Fibroblast of skin of scalp (primary cell): ENCODE measurements at regions not wholly inside any gene's neighbourhood (a gene's known extent, or its start where the extent isn't known, plus 50 kb on each side); places are given as distances from the start of the nearest gene placed in this dataset.
"Not testable (repeated sequence)": the region's sequence is repeated elsewhere in the genome, so short reads cannot be mapped to it uniquely, and the experiment has no call there.

Experiments used
- DNase-seq: peaks from one replicate; pipeline ENCODE4 v3.0.0-alpha.2; 2013

DNA sequence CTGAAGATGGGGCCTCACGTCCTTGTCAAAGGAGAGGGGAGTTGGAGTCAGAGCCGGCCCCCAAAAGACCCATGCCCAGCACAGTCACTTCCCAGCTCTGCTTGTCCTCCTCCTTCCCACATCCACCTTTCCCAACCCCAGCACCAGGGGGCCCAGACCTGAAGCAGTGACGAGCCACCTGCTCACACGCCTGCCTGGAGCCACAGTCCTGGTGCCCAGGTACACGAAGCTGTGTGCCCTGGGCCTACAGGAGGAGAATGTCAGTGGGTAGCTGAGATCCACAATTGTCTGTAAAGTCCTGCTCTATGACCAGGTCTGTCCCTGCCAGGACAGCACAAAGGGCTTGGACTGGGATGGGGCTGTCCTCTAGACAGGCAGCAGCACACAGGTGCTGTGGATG is 126.8 kb upstream of the PZP start:
- DNase-seq, result no peak

DNA sequence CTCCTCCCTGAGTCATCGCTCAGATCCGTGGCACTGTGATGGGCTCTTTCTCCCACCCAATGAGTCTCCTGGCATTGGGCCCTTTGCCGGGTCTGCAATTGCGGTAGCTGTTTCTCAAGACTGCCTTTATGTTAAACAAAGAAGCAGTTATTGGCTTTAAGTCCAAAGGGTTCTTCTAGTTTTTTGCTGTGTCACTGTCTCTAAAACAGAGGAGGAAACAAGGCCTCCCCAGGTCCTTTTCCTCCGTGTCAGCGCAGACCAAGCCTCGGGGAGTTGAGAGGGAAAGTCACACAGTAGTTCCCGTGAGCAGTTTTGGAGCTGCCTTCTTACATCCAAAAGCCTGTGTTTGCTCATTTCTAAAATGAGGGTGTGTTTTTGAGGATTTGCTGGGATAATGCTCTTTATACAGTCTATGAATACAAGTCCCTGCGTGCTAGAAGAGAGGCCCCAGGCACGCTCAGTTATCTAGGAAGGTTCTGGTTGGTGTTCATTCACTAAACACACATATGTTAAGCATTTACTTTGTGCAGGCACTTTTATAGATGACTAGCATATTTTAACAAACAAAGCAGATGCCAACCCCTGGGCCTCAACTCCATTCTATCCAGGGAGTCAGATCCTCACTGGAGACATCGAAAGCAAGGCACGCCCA is 126.0 kb upstream of the PZP start:
- peak; percentile 45 for DNase-seq

DNA sequence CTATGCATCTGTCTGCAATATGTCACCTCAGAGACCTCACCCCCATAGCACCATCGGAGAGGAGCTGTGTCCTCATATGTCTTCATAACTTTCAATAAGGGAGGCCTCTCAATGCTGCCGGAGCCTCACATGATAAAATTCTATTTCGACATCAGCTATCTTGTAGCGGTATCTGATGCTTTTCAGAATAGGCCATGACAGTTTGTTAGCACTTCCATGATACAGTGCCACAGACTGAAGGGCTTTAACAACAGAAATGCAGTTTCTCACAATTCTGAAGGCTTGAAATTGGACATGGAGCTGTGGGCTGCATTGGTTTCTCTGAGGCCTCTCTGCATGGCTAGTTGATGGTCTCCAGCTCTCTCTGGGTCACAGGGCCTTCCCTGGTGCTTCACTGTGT is 125.0 kb upstream of the PZP start:
- DNase-seq, result no peak

DNA sequence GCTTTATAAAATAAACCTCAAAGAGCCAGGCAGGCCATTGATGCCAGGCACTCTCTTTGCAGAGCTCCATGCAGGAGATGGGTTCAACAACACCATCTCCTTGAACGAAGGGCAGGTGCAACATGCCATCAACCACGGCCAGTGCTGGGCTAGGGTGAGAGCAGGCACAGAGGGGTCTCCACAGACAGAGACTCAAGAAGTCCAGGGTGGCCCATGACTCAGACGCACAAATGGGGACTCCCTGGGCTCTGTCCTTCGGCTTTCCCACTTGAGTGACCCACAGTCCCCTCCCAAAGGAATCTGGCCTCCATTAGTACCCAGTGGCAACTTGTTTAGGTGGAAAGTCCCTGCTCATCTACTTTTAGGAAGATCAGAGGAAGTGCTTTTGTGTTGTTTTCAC is 124.4 kb upstream of the PZP start:
- no peak for DNase-seq

DNA sequence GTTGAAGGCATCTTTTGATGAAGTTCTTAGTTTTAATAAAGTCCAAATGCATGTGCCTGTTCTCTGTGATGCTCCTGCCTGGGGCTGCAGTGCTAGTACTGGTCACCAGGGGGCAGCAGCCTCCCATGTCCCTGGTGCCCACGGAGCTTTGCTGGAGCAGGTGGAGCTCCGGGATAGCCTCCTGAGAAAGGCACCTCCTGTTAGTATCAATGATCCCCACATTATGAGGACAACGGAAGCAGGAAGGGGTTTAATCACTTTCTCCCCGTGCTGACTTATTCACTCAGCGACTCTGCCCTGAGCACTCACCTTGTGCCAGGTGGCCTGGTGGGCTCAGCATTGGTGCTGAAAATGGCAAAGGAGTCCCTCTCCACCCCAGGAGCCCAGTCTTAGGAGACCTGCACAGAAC is 123.0 kb upstream of the PZP start:
- DNase-seq, result peak; percentile 49

DNA sequence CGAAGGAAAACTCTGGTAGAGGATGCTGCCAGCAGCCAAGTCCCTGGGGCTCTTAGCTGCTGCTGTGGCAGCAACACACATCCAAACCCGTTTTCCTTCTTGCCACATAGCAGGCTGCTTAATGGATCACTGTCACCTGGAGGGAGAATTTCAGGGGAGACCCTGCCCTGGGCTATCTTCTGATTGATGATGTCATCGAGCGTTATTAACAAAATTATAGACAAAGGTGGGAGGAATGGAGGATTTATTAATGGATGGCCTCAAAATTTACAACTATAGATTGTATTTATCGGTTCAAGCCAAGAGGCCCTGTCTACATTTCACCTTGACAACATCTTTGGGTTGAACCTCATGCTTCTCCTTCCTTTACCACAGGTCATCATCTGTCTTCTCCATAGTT is 120.8 kb upstream of the PZP start:
- DNase-seq, result no peak

DNA sequence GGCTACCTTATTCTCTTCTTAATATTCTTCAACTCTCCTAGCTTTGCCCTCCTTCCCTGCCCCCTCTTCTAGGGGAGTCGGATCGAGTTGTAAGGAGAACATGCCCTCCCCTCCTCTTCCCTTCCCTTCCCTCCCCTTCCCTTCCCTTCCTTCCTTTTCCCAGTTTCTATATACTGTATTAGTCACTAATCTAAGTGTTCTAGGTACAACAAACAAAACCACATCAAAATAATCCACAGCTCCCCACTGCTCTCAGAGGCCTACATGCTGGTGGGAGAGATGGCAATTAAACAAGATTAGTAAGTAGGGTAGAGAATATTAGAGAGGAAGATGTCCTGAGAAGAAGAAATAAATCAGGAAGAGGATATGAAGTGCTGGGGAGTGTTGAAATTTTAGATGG is 119.9 kb upstream of the PZP start:
- no peak for DNase-seq

DNA sequence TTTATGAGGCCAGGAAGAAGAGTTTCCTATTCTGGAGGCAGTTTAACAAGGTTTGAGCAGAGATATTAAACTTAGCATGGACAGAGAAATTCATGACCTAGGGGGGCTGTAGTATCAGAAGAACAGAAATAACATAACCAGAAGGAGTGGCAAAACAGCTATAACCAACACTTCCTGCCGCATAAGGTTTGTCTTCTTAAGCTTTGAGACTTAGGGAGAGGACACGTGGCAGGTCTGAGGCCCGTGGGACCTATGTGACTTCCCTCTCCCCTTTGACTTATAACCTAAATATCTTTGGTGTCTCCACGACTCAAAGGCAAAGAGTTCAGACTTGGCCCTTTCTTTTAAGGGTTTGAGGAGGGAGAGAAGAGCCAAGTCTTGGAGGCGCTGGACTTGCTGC is 119.1 kb upstream of the PZP start:
- no peak for DNase-seq

DNA sequence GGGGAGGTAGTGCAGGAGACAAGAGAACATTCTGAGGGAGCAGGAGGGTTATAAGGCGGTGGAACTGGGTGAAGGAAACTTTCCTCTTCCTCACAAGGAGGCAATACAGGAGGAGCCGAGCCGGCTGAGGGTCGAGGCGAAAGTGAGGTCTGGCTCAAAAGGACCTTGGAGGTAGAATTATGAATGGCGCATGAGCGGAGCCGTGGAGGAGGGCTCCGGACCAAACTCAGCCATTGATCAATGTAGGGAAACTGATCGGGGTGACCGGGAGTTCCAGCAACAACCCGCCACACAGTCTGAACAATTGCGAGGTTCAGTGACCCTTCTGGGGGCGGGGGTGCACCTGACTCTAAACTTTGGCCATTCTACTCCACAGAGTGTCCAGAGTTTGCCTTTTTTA is 118.7 kb upstream of the PZP start:
- DNase-seq, result not testable (repeated sequence)

DNA sequence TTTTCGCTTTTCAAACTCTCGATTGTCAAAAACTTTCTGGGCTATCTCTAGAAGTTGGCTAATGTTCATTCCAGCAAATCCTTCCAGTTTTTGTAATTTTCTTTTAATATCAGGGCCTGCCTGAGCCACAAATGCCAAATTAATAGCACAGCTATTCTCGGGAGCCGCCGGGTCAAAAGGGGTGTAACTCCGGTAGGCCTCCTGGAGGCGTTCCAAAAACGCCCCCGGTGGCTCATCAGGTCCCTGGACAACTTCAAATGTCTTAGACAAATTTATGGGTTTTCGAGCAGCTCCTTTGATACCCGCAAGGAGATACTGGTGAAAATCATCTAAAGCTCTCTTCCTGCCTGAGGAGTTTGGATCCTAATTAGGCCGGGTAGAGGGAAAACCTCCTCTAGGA is 117.9 kb upstream of the PZP start:
- no peak for DNase-seq

DNA sequence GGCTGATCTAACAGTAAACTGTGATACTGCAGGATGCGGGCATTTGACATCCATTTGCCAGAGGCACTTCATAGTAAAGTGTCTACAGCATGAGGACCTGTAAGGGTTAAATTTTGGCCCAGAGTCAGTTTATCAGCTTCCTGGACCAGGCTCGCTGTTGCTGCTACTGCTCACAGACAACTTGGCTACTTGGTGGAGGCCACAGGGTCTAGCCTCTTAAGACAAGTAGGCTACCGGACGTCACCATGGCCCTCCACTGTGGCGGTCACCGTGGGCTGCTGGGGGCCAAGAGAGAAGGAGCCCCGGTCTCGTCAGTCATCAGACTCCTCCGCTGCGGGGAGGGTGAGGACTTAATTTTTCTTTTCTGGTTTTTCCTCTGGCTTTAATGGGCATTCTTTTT is 117.3 kb upstream of the PZP start:
- DNase-seq, result no peak

DNA sequence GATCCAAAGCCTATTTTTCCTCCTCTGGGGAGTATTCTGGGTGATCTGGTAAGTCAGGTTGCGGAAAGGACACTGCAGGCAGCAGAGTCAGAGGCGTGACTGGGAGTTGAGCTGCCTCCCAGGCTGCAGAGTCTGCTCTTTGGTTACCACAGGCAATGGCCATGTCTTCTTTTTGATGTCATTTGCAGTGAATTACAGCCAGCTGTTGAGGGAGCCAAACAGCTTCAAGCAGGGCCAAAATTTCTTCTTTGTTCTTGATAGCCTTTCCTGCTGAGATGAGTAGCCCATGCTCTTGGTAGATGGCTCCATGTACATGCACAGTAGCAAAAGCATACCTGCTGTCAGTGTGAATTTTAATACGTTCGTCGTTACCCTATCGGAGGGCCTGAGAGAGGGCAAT is 116.6 kb upstream of the PZP start:
- DNase-seq, result no peak

DNA sequence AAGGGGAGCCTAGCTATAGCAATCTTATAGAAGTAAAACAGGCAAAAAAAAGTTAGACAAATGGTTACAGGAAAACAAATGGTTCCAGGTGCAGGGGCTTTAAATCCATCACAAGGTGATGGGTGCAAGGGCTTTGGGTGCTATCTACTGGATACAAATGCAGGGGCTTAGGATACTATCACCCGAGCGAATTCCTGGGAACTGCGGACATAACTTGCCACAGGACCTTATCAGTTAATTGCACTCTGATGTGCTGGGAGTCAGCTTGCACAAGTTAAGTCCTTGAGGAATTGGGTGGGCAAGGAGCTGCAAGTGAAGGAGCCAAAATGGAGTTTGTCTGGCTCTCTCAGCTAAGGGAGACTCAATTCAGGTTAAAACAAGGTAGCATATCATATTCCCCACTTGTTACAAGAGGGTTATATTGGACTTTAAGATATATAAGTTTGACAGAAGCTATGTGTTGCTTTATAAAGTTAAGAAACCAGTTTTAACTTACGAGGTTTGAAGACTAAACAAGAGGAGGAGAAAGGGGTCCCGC is 115.0 kb upstream of the PZP start:
- no peak for DNase-seq

DNA sequence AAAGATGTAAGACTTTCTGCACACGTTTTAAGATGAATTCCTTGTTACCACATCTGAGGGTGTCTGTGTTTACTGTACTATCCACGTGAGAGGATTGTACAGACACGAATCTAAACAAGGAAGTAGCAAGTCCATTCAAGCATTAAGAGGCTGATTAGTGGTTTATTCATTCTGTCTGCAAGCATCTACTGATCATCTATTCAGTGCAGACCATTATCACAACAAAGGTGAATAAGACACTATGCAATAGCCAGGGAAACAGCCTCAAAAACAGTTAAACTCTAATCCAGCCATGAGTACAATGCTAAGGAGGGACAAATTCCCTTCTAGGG is 111.6 kb upstream of the PZP start:
- DNase-seq, result no peak

DNA sequence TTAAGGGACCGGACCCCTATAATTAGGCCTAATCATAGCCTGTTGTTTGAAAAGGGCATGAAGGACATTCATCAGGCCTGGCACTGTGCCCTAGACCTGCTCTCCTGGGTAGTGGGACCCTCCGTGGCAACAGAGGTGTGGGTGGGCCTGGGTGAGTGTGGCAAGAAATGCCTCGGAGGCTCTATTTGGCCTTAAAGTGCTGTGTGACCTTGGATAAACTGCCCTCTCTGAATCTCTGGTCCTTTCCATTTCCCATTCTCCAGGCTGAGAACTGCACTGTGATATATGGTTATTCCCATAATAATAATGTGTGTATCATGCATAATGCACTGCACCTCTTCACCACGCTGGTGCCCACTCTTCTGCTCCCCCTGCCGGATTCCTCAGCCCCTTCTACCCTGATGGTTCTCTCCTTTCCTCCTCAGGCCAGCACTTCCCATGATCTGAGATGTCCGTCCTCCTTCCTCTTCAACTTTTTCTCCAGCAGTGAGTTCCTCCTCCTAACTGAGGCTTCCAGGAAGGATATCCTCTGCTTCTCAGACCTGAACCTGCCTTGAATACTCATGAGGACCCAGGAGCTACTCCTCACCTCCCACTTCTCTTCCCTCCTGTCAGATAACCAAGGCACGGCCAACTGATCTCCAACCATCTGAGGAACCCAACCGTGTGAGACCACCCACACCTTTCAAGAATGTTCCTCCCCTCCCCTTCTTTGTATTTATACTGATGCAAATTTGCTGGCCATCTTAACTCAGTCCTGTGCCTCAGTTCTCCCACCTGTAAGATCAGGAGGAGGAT is 111.0 kb upstream of the PZP start:
- DNase-seq, result no peak

DNA sequence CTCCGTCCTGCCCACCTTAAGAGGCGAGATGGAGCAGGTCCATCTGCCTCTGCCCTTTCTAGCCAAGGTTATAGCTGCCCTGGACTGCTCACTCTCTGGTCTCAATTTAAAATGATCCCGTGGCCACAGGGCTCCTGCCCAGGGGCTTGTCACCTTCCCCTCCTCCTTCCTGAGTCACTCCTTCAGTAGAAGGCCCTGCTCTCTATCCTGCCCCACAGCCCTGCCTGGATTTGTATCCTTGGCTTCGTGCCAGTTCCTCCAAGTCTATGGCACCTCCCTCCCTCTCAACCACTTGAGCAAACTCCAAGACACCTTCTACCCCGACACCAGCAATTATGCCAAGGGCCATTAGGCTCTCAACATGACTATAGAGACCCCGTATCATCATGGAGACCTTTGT is 105.3 kb upstream of the PZP start:
- not testable (repeated sequence) for DNase-seq

DNA sequence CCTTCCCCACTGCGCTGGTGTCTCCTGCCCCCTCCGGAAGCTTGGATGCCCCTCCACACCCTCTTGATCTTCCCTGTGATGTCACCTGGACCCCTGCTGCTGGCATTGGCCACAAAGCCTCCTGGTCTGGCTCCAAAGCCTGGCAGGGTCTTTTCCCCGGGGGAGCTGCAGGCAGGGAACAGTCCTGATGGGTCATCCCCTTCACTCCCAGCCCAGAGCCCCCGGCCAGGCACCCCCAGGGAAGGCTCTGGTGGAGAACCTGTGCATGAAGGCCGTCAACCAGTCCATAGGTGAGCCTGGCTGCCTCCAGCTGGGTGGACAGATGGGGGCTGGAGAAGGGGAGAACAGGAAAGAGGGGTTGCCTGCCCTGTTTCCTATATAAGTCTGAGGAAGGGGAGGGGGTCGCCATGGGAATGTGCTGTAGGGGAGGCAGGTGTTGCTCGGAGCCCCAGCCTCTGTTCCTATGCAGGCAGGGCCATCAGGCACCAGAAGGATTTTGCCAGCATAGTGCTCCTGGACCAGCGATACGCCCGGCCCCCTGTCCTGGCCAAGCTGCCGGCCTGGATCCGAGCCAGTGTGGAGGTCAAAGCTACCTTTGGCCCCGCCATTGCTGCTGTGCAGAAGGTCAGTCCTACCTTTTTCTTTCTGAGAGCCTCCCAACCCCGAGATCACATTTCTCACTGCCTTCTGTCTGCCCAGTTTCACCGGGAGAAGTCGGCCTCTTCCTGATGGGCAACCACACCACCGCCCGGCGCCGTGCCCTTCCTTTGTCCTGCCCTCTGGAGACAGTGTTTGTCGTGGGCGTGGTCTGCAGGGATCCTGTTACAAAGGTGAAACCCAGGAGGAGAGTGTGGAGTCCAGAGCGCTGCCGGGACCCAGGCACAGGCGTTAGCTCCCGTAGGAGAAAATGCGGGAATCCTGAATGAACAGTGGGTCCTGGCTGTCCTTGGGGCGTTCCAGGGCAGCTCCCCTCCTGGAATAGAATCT is 104.5 kb upstream of the PZP start:
- DNase-seq, result not testable (repeated sequence)

DNA sequence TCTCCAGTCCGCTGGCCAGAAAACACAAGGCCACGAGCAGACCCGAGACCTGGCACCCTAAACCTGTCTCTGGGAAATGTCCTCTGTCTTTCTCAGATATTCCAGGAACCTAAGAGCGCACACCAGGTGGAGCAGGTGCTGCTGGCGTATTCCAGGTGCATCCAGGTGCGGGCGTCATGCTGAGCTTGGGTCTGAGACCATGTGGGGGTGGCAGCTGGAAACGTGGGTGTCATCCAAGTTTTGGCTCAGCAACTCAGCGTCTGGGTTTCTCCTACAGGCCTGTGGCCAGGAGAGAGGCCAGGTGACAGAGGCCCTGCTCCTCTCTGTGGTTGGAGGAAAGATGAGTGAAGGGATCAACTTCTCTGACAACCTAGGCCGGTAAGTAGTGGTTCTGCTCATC is 103.3 kb upstream of the PZP start:
- not testable (repeated sequence) for DNase-seq

DNA sequence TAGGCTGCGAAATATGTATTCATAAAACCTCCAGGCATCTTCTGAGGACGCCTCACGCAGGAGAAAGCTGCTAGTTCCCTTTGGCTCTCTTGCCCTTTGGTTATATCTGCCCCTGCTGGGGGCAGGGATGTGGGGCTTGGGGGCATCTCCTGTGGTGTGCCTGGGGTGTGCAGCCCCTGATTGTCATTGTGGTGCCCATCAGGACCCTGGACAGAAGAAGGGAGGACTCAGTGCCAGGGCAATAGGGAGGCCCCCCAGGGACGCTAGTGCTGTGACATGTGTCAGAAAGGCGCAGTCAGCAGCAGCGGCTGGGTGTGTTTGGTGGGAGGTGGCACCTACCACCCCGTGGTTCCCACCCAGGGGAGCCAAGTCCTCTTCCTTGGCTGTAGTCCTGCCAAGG is 102.5 kb upstream of the PZP start:
- DNase-seq, result not testable (repeated sequence)

DNA sequence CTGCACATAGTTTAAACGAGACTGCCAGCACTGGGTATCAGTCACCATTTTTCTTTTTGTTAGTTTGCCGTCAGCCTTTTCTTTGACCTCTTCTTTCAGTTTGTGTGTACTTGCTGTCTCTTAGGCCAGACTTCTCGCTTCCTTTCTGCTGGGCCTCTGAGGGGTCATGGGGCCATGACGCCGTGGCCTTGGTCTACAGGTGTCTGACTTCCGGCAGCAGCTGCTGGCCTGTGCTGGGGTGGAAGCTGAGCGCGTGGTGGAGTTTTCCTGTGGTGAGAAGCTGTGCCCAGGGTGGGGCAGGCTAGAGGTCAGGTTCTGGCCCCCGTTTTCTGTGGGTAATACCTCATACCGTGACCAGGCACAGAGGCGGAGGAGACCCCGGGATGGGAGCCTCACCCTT is 101.6 kb upstream of the PZP start:
- not testable (repeated sequence) for DNase-seq

DNA sequence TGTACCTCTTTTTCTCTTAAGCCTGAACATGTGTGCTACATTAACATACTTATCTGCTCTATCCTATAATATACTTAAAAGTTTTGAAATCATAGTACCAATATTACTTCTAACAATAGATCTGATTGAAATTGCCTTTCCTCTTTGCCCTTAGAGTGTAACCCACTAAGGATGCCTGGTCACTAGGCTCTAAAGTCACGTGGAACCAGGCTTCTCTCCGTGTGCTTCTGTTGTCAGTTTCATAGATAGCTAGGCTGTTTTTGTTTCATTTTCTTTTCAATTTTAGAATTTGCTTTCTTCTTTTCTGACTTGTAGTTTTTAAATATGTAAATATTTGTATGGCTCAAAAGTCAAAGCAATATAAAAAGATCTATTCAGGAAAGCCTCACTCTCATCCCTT is 100.5 kb upstream of the PZP start:
- not testable (repeated sequence) for DNase-seq

DNA sequence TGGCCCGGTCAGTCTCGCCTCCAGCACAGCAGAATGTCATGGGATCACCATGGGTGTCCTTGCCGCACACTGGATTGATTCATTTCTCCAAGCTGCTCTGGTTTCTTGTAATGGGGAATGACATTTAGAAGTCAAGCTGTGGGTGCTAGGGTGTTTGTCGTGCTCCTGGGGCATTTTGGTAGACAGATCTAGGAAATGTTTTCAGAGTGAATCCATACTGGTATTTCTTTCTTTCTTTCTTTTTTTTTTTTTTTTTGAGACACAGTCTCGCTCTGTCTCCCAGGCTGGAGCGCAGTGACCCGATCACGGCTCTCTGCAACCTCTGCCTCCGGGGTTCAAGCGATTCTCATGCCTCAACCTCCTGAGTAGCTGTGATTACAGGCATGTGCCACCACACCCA is 100.0 kb upstream of the PZP start:
- not testable (repeated sequence) for DNase-seq

DNA sequence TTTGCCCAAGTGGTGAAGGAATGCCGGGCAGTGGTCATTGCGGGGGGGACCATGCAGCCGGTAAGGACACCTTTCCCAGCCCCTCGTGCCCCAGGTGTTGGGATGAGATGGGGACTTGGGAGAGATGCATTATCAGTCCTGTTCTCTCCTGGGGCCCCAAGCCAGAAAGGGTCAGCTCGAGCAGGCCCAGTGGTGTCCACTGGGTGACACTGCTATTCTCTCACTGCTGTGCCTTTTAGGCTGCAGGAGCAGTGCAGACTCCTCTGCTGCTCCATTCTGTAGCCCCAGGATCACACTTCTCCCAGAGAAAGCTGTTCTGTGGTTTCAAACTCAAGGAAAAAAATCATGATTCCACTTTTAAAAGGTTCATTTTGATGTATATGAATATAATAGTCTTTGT is 99.1 kb upstream of the PZP start:
- not testable (repeated sequence) for DNase-seq
